DMS 273 treated with DMSO at 0.1 percent for 48 hours (cell line): ENCODE measurements at regions not wholly inside any gene's neighbourhood (a gene's known extent, or its start where the extent isn't known, plus 50 kb on each side); places are given as distances from the start of the nearest gene placed in this dataset.
"Not testable (repeated sequence)": the region's sequence is repeated elsewhere in the genome, so short reads cannot be mapped to it uniquely, and the experiment has no call there.

Source experiments
- DNase-seq: peaks from one replicate; lab custom pipeline; 2025; lab: John Stamatoyannopoulos, UW

DNA sequence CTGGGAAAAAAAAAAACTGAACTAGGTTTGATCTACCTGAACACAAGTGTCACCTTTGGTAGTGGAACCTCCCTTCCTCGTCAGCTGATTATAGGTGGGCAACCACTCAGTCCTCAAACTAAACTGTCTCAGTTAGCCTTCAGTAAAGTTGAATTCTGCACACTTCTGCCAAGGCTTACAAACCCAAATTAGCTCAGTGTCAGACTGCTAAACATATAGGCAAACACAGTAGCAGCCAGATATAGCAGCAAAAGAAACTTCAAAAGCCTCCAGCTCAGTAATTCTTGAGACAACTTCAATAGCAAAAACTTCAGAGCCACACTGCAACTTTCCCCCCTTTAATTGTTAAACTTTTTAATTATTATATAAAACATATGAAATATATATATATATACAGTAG is 956.9 kb downstream of the XPNPEP1 start:
- DNase-seq, result no peak

DNA sequence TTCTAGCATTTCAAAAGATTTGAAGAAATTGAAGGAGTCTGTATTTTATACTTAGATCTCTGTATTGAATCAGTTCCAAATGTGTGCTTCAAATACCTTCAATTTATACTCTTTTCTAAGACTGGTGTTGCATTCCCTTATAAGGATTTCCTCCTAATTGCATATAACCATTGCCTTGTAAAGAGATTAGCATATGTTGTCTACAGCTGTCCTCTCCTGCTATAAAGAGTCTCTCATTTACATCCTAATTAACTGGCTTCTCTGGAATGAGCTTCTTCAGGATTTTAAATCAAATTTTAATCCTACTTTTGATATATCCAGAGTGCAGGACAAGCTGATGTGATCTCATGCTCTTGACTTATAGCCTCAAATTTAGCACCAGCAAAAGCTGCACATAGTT is 957.3 kb downstream of the XPNPEP1 start:
- DNase-seq, result no peak

DNA sequence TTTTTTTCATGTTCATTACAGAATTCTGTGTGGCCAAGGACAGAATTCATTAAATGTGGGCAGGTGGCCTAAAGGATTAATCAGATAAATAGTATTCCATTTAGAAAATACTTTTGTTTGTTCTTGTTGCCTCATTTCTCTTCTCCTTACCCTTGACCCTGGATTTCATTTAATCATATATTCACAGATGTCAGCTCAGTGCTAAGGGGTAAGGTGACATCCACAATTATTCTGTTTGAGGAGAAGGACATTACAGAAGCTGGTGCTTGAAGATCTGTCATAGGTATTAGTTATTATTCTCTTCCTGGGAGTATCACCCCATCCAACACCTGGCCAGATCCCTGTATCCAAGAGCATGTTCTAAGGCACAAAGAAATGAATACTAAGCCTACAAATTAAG is 961.1 kb downstream of the XPNPEP1 start:
- DNase-seq, result no peak

DNA sequence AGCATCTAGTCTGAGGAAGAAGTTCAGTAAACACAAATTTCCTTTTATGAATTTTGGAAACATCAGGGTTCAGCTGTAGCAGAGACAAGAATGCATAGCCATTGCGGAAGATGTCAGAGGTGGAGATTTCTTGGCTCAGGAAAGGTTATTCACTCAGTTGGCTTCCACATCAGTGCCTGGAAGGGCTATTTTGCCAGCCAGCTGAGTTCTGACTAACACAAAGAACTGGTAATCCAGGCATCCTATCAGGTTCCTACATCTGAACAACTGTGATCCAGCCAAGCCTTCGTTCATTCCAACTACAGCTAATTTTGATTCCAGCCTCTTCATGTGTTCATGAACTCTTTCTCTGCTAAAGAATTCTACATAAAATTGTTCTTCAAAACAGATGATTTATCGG is 965.6 kb downstream of the XPNPEP1 start:
- no peak for DNase-seq

DNA sequence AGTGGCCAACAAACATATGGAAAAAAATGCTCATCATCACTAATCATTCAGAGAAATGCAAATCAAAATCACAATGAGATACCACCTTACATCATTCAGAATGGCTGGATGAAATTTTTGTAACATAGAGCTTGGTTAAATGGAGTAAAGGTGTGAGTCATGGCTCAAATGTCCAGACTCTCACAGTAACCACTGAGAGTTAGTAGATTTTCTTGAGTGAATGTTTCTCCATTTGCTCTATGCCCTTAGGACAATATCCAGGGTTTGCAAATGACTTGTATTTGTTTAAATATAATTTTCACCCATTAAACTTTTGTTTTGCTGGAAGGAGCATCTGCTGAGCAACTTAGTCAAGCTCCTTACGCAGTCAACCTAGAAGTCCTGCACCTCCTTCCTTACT is 967.2 kb downstream of the XPNPEP1 start:
- no peak for DNase-seq

DNA sequence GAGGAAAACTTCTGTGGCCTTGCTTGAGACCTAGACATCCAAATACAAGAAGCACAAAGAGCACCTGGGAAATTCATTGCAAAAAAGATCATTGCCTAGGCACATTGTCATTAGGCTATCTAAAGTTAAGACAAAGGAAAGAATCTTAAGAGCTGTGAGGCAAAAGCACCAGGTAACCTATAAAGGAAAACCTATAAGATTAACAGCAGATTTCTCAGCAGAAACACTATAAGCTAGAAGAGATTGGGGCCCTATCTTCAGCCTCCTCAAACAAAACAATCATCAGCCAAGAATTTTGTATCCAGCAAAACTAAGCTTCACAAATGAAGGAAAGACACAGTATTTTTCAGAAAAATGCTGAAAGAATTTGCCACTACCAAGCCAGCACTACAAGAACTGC is 1003.3 kb downstream of the XPNPEP1 start:
- DNase-seq, result not testable (repeated sequence)

DNA sequence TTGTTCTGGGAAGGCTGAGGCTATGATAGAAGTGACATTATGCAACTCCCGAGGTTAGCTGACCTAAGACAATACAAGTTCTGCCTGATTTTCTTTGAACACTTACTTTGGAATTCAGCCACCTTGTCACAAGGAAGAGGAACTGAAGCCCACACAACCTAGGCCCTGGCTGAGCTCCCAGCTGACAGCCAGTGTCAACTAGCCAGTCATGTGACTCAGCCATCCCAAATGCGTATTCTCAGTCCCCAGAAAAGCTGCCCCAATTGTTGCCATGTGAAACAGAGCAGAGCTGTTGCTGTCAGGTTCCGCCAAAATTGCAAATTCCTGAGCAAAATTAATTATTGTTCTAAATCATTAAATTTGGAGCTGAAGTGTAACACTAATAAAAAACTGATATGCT is 1010.0 kb downstream of the XPNPEP1 start:
- DNase-seq, result no peak

DNA sequence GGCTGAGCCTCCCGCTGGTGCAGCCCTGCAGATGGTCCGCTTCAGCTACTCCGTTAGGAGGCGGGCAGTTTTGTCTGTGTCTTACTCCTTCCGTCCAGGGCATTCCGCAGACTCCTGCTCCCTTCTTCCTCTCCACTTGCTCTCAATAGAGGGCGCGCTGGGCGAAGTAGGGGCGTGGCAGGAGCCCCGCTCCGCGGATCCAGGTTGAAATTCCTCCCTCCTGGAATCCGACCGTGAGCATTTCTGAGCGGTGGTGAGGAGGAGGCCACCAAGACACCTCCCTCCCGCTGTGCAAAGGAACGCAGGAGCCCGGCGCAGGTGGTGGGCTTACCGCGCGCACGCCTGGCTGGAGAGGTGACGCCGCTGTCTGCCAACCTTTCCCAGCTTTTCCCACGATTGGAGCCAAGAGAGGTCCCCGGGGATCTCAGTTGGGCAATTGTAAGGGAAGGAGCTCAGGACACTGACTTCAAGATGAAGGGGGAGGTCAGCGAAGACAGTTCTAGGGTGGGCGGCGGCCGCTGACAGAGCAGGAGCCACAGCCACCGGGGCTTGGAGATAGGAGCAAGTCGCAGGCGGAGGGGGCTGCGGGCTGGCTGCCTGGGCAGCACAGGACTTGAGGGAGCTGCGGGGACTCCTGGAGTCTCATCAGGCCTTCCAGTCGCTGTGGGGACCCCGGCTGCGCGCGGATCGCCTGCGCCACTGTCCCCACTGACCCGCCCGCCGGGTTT is 1011.3 kb downstream of the XPNPEP1 start:
- peak; percentile 5 for DNase-seq

DNA sequence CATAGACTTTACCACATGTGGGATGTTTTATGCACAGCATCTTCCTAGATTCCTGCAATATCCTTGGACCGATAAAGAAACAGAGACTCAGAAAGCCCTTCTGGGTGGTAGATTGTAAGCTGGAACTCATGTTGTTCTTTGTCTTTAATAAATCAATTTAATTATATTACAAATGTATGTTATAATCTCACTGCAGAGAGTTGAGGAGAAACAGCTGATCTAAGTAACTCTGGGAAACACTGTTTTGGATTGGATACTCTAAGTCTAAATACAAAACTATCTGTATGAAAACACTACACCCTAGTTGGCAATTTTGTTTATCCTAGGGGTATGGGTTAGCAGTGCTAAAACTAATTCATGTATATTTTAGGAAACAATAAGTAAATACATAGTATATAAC is 1015.2 kb downstream of the XPNPEP1 start:
- DNase-seq, result no peak

DNA sequence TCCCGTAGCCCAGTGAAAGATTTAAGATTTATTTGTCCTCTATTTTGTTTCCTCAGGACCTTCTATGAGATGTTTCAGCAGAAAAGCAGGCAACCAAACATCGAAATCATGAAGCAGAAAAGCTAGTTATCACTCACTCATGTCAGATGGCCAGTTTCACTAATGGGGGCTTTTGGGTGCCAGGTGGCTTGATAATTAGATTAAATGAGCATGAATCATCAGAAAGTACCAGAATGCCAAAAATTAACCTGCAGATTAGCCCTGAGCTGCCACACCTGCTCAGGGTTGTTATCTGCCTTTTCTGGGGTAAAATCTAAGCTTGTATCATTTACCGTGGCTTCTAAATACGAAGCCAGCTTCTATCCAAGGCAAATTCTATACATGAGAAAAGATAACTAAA is 1017.5 kb downstream of the XPNPEP1 start:
- DNase-seq, result no peak

DNA sequence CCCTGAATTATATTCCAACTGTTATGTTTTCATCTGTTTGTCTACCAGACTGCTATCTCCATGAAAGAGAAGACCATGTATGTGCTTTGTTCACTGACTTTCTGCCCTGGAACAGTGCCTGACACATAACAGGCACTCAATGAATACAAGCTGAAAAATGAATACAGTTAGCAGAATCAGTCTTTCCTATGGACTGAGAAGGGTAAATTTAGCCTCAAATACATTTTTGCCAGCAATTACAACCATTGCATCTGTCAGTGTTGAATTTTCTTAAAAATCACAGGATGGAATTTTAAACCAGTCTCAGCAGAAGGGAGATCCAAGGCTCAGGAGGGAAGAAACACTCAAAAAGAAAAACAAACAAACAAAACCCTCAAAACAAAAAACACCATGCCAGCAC is 1018.1 kb downstream of the XPNPEP1 start:
- no peak for DNase-seq

DNA sequence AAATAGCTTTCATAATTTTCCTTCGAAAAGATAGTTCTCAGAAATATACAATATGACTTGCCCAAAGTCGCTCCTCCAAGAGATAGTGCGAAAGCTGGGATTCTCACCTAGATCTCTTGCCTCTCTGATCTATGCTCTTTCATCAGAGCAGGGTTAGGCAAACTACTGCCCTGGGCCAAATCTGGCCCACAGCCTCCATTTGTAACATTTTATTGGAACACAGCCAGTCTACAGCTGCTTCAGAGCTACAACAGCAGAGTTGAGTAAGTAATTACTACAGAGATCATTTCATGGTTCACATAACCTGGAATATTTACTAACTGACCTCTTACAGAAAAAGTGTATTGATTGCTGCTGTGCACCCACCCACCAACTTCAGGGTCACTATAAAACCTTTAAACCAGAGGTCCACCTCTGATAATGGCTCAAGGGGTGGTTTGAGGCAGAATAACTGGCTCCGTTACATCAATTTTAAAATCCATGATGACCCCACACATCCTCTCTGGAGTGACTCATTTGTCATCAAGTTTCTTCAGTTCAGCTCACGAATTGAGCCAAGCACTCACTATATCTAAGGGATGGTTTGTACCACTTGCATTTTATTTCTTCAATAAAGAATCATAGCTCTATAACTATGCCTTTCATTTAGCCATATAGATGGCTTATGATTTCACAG is 1019.0 kb downstream of the XPNPEP1 start:
- DNase-seq, result no peak

DNA sequence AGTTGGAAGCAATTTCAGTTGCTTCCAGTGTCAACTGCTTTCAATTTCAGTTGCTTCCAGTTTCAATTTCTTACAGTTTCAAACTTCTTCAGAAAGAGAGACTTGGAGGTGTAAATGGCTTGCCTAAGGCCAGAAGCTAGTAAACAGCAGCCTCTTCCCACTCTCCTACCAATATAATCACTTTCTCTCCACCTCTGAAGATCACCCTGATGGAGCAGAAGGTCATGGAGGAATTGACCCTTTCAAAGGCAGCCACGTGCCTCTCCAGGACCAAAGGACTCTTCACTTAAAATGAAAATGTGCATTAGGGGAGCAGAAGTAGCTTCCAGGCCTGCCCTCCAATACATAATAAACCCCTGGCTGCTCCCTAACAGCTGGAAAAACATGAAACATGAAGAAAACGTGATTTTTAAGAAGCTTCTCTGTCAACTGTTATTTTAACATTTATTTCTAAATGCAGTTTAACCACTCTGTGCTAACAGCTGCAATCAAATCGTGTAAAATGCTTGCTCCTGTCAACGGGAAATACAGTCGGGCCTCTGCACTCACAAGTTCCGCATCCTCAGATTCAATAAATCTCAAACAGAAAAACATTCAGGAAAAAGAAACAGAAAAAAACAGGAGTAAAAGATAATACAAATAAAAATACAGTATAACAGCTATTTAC is 1020.6 kb downstream of the XPNPEP1 start:
- no peak for DNase-seq

DNA sequence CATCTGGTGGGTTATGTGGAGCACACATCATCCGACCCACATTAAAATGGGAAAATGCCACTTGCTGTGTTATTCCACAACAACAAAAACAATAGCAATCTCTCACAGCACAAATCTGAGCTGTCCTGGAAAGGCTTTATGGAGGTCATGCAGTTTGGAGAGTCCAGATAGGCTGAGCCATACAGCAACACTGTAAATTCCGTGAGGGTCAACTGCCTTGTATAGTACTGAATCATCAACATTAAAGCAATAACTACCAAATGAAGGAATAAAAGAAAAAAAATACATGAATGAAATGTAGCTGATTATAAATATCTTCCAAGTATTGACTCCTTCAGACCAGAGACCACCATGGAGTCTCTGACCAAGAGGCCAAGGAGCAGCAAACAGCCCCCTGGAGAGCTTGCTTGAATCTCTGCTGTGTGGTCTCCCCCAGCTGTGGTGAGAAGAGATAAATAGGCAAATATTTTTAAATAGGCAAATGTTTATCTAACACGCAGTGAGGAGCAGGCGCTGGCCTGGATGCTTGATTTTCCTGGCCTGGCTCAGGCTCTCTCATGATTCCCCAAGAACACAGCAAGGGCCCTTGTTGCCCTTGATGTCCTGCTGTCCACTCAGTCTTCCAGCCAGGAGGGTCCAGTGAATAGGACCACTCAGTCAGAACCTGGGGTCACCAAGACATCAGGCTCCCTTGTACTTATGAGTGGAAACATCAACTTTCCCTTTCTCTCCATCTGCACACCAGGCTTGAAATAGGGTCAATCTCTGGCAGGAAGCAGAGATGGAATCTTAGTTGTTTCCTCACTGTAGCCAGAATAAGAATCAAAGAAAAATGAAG is 1021.3 kb downstream of the XPNPEP1 start:
- no peak for DNase-seq

DNA sequence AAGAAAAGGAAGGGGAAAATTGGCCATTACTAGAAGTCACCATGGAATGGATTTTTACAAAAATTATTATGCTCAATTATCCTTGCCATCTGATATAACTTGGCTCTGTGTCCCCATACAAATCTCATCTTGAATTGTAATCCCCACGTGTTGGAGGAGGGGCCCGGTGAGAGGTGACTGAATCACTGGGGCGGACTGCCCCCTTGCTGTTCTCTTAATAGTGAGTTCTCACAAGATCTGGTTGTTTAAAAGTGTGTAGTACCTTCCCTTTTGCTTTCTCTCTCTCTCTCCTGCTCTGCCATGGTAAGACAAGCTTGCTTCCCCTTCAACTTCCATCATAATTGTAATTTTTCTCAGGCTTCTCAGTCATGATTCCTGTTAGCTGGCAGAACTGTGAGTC is 1023.6 kb downstream of the XPNPEP1 start:
- no peak for DNase-seq

DNA sequence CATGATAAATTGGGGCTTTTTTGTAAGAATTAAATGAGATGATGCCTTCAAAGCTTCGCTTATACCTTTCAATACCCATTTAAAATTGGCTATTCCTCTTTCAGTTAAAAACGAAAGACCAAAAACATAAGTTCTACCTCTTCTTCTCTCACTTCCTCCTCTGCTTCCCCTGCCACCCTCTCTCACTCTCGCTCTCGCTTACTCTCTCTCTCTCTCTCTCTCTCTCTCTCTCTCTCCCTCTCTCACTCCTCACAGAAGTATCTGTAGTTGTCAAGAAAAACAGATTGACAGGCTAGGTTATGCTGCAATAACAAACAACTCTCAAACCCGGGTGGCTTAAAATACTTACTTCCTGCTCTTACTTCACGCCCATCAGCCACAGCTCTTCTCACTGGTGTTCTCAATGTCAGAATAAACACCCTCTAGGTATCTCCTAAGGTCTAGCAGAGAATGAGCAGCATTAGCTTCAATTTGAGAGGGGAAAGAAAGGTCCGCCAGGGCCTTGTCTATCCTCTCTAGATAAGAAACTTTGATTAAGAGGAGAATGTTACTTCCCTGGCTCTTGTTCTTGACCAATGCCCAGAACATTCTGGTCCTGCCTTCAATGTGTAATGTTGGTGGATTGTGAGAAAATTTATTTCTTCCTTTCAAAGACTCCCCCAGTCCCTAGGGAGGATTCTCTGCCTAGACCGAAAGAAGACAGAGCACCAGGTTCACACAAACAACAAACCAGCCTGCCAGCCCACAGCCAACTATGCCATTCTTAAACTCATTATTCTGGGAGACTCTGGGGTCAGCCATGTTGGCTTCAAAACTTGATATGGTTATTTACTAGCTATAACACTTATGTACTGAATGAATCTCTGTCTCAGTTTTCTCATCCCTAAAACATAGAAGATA is 1028.7 kb downstream of the XPNPEP1 start:
- no peak for DNase-seq

DNA sequence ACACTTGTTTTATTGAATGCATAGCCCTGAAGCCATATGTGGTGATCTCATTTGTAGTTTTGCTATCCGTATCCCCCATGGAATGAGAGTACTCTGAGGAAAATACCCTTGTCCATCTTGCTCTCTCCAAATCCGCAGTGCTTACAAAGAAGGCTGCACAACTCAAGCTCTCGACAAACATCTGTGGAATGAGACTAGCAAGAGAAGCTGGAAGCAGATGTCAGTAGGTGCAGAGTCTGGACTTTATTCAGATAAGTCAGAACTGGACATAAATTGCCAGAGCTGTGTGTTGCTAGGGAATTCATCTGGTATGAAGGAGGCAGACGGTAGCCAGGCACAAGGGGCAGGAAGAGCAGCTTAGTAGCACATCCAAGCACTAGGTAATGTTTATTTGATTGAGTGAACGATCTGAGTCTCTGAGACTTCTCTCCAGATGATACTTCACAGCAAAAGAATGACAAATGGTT is 1046.2 kb downstream of the XPNPEP1 start:
- DNase-seq, result no peak

DNA sequence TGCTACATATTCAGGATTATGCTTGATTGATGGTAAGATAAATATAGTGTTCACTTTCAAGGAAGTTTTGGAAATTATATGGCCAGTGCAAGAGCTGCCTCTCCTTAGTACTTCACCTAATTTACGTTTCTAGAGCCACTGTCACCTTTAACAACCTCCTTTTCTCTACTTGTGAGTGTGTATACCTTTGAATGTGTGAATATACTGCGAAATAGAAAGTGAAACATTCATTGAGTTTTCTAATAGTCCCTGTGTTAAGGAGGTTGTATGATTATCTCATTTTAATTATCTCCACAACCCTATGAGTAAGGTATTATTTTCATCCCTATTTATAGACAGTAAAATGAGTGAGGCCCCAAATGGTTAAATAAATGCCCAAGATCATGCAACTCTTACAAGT is 1050.5 kb downstream of the XPNPEP1 start:
- DNase-seq, result no peak

DNA sequence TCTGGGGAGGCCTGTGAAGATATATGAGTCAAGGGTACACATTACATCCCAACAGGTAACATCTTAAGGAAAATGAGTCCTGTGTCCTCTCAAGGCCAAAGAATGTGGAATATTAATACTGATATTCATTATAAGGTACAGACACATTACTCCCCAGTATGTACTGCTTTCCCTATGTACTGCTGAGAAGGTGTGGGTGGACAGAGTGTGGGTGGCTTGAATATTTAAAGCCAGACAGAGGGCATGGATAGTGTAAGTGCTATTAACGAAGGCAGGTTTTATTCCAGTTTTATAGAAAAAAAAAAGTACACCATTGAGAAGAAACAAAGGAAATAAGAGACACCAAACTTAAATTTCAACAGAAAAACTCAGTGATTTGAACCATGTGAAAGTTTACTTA is 1054.4 kb downstream of the XPNPEP1 start:
- DNase-seq, result no peak

DNA sequence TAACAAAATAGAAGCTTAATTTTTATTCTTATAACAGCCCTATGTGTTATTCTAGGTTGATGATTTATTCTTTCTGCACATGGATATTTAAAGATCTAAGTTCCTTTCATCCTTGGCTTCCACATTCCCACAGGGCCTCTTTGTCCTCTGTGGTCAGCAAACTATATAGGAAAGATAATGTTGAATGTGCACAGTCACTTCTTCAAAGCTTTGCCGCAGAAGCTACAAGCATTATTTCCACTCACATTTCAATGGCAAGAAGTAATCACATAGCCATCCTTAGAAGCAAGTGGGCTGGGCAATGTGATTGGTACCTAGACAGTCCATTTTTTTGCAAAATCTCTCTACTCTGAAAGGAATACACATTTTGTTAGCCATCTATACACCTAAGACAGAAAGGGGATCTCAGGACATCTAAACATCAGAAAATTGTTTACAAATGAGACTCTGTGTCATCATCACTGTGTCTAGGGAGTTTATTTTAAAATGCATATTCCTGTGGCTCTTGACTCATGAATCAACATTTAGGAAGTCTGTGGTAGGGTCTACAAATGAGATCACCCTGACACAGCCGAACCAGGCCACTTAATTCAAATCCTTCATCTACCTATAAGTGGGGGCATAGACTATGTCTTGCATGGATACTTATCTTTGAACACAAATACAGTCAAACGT is 1060.5 kb downstream of the XPNPEP1 start:
- no peak for DNase-seq
